Esophagus mucosa (tissue), 1 donor: ENCODE measurements at regions not wholly inside any gene's neighbourhood (a gene's known extent, or its start where the extent isn't known, plus 50 kb on each side); places are given as distances from the start of the nearest gene placed in this dataset.

Experiments used
- ATAC-seq: fragments of 200-7000 bp; cut with Tn5 transposase; one replicate; pipeline ENCODE4 v1.9.1; 2020
- donor health status: DM: yes; HTN: yes; CAD: no.

- ATAC-seq, result no peak
Measured at GRCh38 chr4:125365731-125366130, 51.0 kb downstream of the FAT4 start.

- no peak for ATAC-seq
Measured at GRCh38 chr4:125368146-125368545, 53.4 kb downstream of the FAT4 start.

- no peak for ATAC-seq
Measured at GRCh38 chr4:125368671-125369081, 53.9 kb downstream of the FAT4 start.

GRCh38 chr4:125369098-125369497 lies 54.3 kb downstream of the FAT4 start:
- no peak for ATAC-seq

- ATAC-seq, result no peak
Measured at GRCh38 chr4:125370478-125370877, 55.7 kb downstream of the FAT4 start.

GRCh38 chr4:125382995-125383394 lies 68.2 kb downstream of the FAT4 start:
- ATAC-seq, result no peak

GRCh38 chr4:125387770-125388169 lies 73.0 kb downstream of the FAT4 start:
- ATAC-seq, result no peak

- no peak for ATAC-seq
Measured at GRCh38 chr4:125388613-125389012, 73.9 kb downstream of the FAT4 start.

- ATAC-seq, result no peak
Measured at GRCh38 chr4:125389713-125390112, 75.0 kb downstream of the FAT4 start.

- ATAC-seq, result peak; percentile 38
Measured at GRCh38 chr4:125390126-125390525, 75.4 kb downstream of the FAT4 start.

GRCh38 chr4:125390727-125391126 lies 76.0 kb downstream of the FAT4 start:
- no peak for ATAC-seq

- no peak for ATAC-seq
Measured at GRCh38 chr4:125392694-125393093, 77.9 kb downstream of the FAT4 start.

GRCh38 chr4:125393825-125394224 lies 79.1 kb downstream of the FAT4 start:
- no peak for ATAC-seq

- no peak for ATAC-seq
Measured at GRCh38 chr4:125397226-125397625, 82.5 kb downstream of the FAT4 start.

GRCh38 chr4:125398263-125399002 lies 83.7 kb downstream of the FAT4 start:
- no peak for ATAC-seq

GRCh38 chr4:125400756-125401155 lies 86.0 kb downstream of the FAT4 start:
- no peak for ATAC-seq

GRCh38 chr4:125401784-125402183 lies 87.0 kb downstream of the FAT4 start:
- no peak for ATAC-seq

- ATAC-seq, result no peak
Measured at GRCh38 chr4:125420526-125420925, 105.8 kb downstream of the FAT4 start.

GRCh38 chr4:125421547-125421946 lies 106.8 kb downstream of the FAT4 start:
- ATAC-seq, result no peak

- ATAC-seq, result no peak
Measured at GRCh38 chr4:125423124-125423523, 108.4 kb downstream of the FAT4 start.

- ATAC-seq, result no peak
Measured at GRCh38 chr4:125428832-125429231, 114.1 kb downstream of the FAT4 start.

GRCh38 chr4:125430086-125430485 lies 115.3 kb downstream of the FAT4 start:
- ATAC-seq, result no peak

GRCh38 chr4:125432078-125432477 lies 117.3 kb downstream of the FAT4 start:
- no peak for ATAC-seq

GRCh38 chr4:125433453-125433852 lies 118.7 kb downstream of the FAT4 start:
- ATAC-seq, result no peak

GRCh38 chr4:125434136-125434535 lies 119.4 kb downstream of the FAT4 start:
- ATAC-seq, result no peak
